ENCODE measurements at regions not wholly inside any gene's neighbourhood (a gene's known extent, or its start where the extent isn't known, plus 50 kb on each side); places are given as distances from the start of the nearest gene placed in this dataset.
"Not testable (repeated sequence)": the region's sequence is repeated elsewhere in the genome, so short reads cannot be mapped to it uniquely, and the experiment has no call there.

GRCh38 chr9:2356041-2356790, 265.4 kb upstream of the VLDLR start:
- DNase-seq: no peak

GRCh38 chr9:2359891-2360471, 261.6 kb upstream of the VLDLR start:
- no peak for DNase-seq

GRCh38 chr9:2362150-2362549, 259.4 kb upstream of the VLDLR start:
- DNase-seq: no peak

GRCh38 chr9:2363138-2363745, 258.3 kb upstream of the VLDLR start:
- no peak for DNase-seq

GRCh38 chr9:2363781-2364180, 257.8 kb upstream of the VLDLR start:
- DNase-seq: no peak

GRCh38 chr9:2367970-2368369, 253.6 kb upstream of the VLDLR start:
- no peak for DNase-seq

- no peak for DNase-seq
These were observed 247.9 kb upstream of the VLDLR start for GRCh38 chr9:2373648-2374047.

GRCh38 chr9:2375114-2375513, 246.5 kb upstream of the VLDLR start:
- no peak for DNase-seq

- no peak for DNase-seq
These were observed 244.5 kb upstream of the VLDLR start for GRCh38 chr9:2377117-2377516.

GRCh38 chr9:2377834-2378233, 243.8 kb upstream of the VLDLR start:
- DNase-seq: no peak

GRCh38 chr9:2378266-2378665, 243.3 kb upstream of the VLDLR start:
- DNase-seq: no peak

- DNase-seq: no peak
These were observed 242.8 kb upstream of the VLDLR start for GRCh38 chr9:2378816-2379215.

- DNase-seq: no peak
These were observed 236.8 kb upstream of the VLDLR start for GRCh38 chr9:2384741-2385140.

- DNase-seq: peak; percentile 58
These were observed 235.8 kb upstream of the VLDLR start for GRCh38 chr9:2385746-2386145.

GRCh38 chr9:2386566-2386965, 235.0 kb upstream of the VLDLR start:
- DNase-seq: no peak

GRCh38 chr9:2387166-2387565, 234.4 kb upstream of the VLDLR start:
- DNase-seq: no peak

GRCh38 chr9:2389404-2389803, 232.2 kb upstream of the VLDLR start:
- DNase-seq: no peak

GRCh38 chr9:2390028-2390427, 231.6 kb upstream of the VLDLR start:
- no peak for DNase-seq

- not testable (repeated sequence) for DNase-seq
These were observed 230.0 kb upstream of the VLDLR start for GRCh38 chr9:2391509-2392132.

- not testable (repeated sequence) for DNase-seq
These were observed 227.4 kb upstream of the VLDLR start for GRCh38 chr9:2394087-2394741.

- no peak for DNase-seq
These were observed 225.6 kb upstream of the VLDLR start for GRCh38 chr9:2395814-2396612.

GRCh38 chr9:2396622-2397285, 224.8 kb upstream of the VLDLR start:
- no peak for DNase-seq

All from DMS 273 treated with DMSO at 0.1 percent for 48 hours (cell line).